CD4-positive, alpha-beta memory T cell (primary cell): ENCODE measurements at regions not wholly inside any gene's neighbourhood (a gene's known extent, or its start where the extent isn't known, plus 50 kb on each side); places are given as distances from the start of the nearest gene placed in this dataset.

Source experiments
- CTCF ChIA-PET: fragments of 350-600 bp; sonication (Branson Sonifier 250); formaldehyde crosslinking; loops from one replicate; lab custom pipeline; 2021; ENCODE audit warnings: inconsistent platforms; ENCODE audit not compliant: partially characterized antibody; lab: Charles Lee
- POLR2A ChIA-PET: fragments of 350-600 bp; sonication (Branson Sonifier 250); formaldehyde crosslinking; loops from one replicate; lab custom pipeline; 2021; ENCODE audit not compliant: partially characterized antibody; lab: Charles Lee
- DNase-seq, 5 donors: peaks; one replicate each; pipeline versions ENCODE4 v3.0.0 to v3.0.0-alpha.2; 2020 to 2022; ENCODE audit warnings: mixed read lengths in 1 of 5
- H3K27ac ChIP-seq: one replicate; pipeline ENCODE4 v1.7.0; 2013; ENCODE audit warnings: low read depth, low read length
- H3K27me3 ChIP-seq: 2 replicates; pipeline ENCODE4 v1.7.0; 2013; ENCODE audit warnings: mild to moderate bottlenecking, low read length, moderate library complexity; ENCODE audit not compliant: insufficient read depth
- H3K36me3 ChIP-seq: 2 replicates; pipeline ENCODE4 v1.7.0; 2013; ENCODE audit warnings: mild to moderate bottlenecking, low read length, moderate library complexity; ENCODE audit not compliant: insufficient read depth
- H3K4me1 ChIP-seq: 2 replicates; pipeline ENCODE4 v1.7.0; 2013; ENCODE audit warnings: mild to moderate bottlenecking, low read length, moderate library complexity; ENCODE audit not compliant: insufficient read depth
- H3K4me3 ChIP-seq, 2 donors: one replicate each; pipeline ENCODE4 v1.7.0; 2013; ENCODE audit warnings: low read length in 2 of 2, mild to moderate bottlenecking in 1 of 2
- H3K9me3 ChIP-seq, 2 donors: one replicate each; pipeline ENCODE4 v1.7.0; 2013; ENCODE audit warnings: low read length in 2 of 2, control low read depth in 1 of 2; ENCODE audit not compliant: control insufficient read depth in 1 of 2
- H3K27ac Mint-ChIP-seq, 7 donors: one replicate each; pipeline ENCODE4 v1.8.0; 2020 to 2021; ENCODE audit warnings: mixed read lengths in 7 of 7, mild to moderate bottlenecking in 6 of 7, inconsistent platforms in 3 of 7, moderate library complexity in 3 of 7
- H3K27me3 Mint-ChIP-seq, 2 donors: one replicate each; pipeline ENCODE4 v1.8.0; 2020 to 2021; ENCODE audit warnings: mixed read lengths in 2 of 2
- H3K36me3 Mint-ChIP-seq, 2 donors: one replicate each; pipeline ENCODE4 v1.8.0; 2020 to 2021; ENCODE audit warnings: mixed read lengths in 2 of 2, inconsistent platforms in 1 of 2, mild to moderate bottlenecking in 1 of 2
- H3K4me1 Mint-ChIP-seq, 4 donors: one replicate each; pipeline ENCODE4 v1.8.0; 2020 to 2021; ENCODE audit warnings: mixed read lengths in 4 of 4, mild to moderate bottlenecking in 1 of 4
- H3K4me3 Mint-ChIP-seq, 8 donors: one replicate each; pipeline ENCODE4 v1.8.0; 2020 to 2021; ENCODE audit warnings: mixed read lengths in 8 of 8, mild to moderate bottlenecking in 7 of 8, moderate library complexity in 6 of 8, inconsistent platforms in 3 of 8
- H3K9me3 Mint-ChIP-seq, 8 donors: one replicate each; pipeline ENCODE4 v1.8.0; 2020 to 2021; ENCODE audit warnings: mixed read lengths in 8 of 8, mild to moderate bottlenecking in 5 of 8, inconsistent platforms in 3 of 8, moderate library complexity in 1 of 8
- intact Hi-C: fragments of 100-400 bp; cut with micrococcal nuclease; formaldehyde crosslinking; loops from one replicate; pipeline ENCODE4 v1.15.1; 2023

DNA sequence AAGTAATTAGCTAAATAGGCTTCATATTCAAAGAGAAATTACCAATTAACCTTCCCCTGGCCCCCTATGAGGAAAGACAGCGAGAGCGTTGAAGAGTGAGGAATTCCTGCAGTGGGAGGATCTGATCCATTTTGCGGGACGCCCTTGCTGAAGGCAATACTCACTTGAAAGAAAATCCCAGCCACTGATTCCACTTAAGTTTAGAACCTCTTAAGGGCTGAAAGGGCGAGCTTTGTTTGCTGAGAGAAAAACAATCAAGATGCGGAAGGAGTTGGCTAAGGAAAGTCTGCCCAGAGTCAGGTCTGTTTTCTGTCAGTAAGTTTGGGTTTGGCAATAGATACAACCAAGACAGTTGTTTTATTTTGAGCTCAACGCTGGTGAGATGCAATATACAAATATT, 102.8 kb upstream of the GBE1 start:
- CTCF ChIA-PET, result no interaction called here
- H3K4me3 ChIP-seq, result no peak overlapping the region
- Mint-ChIP-seq H3K4me3 (no peak overlapping the region), H3K4me1 (no peaks in the 10 kb centered on the region), H3K27me3 (peaks cover 4 to 8% of the 10 kb centered on the region in 2 donors), H3K36me3 (no peaks in the 10 kb centered on the region), H3K9me3 (peaks cover 0 to 2% (median 0%) of the 10 kb centered on the region in 8 donors), H3K27ac (no peak overlapping the region)
- no peaks in the 10 kb centered on the region for H3K9me3 ChIP-seq
- POLR2A ChIA-PET, result no interaction called here
- H3K27ac ChIP-seq, result no peak overlapping the region
- no peaks in the 10 kb centered on the region for H3K36me3 ChIP-seq
- intact Hi-C loops, result no loop called here
- no peaks in the 10 kb centered on the region for H3K27me3 ChIP-seq
- H3K4me1 ChIP-seq, result no peaks in the 10 kb centered on the region
- no peak for DNase-seq

DNA sequence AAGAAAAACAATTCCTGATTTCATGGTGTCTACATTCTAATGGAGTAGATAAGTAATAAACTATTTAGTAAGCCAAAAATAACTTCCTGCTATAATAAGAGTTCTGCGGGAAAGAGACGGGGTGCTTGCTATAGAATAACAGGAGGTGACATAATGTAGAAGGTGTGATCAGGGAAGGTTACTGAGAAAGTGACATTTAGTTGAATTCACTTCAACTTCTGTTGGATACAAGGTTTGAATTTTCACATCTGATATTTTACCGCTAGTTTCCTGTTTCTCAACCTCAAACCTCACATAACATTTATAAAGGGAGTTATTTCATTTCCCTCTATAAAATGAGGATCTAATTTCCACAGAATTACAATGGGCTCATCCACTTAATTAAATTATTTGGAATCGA, 102.3 kb upstream of the GBE1 start:
- intact Hi-C loops, result no loop called here
- no peak overlapping the region for H3K4me3 ChIP-seq
- POLR2A ChIA-PET, result no interaction called here

DNA sequence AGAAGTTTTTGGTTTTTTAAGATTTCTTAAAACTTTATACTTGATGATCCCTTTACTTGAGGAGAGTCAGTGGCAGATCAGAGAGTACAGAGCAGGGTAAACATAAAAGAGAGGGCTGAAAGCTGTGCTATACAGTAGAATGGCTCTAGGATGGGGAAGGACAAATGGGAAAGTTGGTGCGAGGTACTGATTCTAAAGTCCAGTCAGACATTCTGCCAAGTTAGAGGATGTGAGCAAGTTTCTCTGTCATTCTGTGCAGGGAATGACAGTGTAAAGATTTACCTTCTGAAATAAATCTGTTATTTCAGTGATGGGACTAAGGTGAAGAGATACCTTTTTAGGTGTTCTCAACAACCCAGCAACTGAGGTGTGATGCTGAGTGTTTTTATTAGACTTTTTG, 100.1 kb upstream of the GBE1 start:
- Mint-ChIP-seq H3K27me3 (peaks cover 2 to 8% of the 10 kb centered on the region in 2 donors), H3K4me1 (no peaks in the 10 kb centered on the region), H3K27ac (peak overlapping the region in 1 of 7 donors; percentile 65), H3K36me3 (no peaks in the 10 kb centered on the region), H3K4me3 (no peak overlapping the region), H3K9me3 (peaks cover 0 to 2% (median 0%) of the 10 kb centered on the region in 8 donors)
- intact Hi-C loops, result no loop called here
- Histone ChIP-seq H3K27me3 (no peaks in the 10 kb centered on the region), H3K4me1 (no peaks in the 10 kb centered on the region), H3K4me3 (no peak overlapping the region), H3K36me3 (no peaks in the 10 kb centered on the region), H3K9me3 (no peaks in the 10 kb centered on the region), H3K27ac (no peak overlapping the region)
- DNase-seq, result no peak
- ChIA-PET CTCF (no interaction called here), POLR2A (no interaction called here)

More for the DNA sequence above, 102.3 kb upstream of the GBE1 start:
- Histone ChIP-seq H3K9me3 (no peaks in the 10 kb centered on the region), H3K27ac (no peak overlapping the region), H3K4me1 (no peaks in the 10 kb centered on the region), H3K27me3 (no peaks in the 10 kb centered on the region), H3K36me3 (no peaks in the 10 kb centered on the region)
- Mint-ChIP-seq H3K9me3 (peaks cover 0 to 2% (median 0%) of the 10 kb centered on the region in 8 donors), H3K4me1 (no peaks in the 10 kb centered on the region), H3K27ac (no peak overlapping the region), H3K27me3 (peaks cover 4 to 8% of the 10 kb centered on the region in 2 donors), H3K4me3 (no peak overlapping the region), H3K36me3 (no peaks in the 10 kb centered on the region)
- CTCF ChIA-PET, result interaction anchor here (0.9 kb wide), 1 partner anchor 39 kb away, joined by 3 read pairs; no protein-coding TSS in a partner anchor
- DNase-seq, result no peak

DNA sequence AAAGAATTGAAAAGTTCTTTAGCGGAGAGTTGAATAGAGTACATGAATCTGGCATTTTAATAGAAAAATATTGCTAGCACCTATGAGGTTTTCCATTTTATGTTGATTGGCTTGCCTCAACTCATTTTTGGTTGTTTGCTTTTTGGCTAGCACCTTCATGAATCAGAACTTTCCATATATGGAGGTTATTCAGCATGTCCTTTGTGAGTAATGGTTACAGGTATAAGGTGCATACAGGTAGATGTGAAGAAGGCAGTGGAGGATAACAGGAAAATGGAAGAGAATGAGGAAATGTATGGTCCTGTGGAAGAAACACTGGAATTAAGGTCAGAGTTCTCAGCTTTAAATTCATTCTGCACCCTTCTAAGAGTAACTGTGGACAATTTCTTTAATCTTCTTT, 98.1 kb upstream of the GBE1 start:
- POLR2A ChIA-PET, result no interaction called here
- Histone ChIP-seq H3K36me3 (no peaks in the 10 kb centered on the region), H3K4me1 (no peaks in the 10 kb centered on the region), H3K27me3 (no peaks in the 10 kb centered on the region), H3K9me3 (no peaks in the 10 kb centered on the region), H3K27ac (no peak overlapping the region), H3K4me3 (no peak overlapping the region)
- intact Hi-C loops, result no loop called here
- Mint-ChIP-seq H3K9me3 (peaks cover 0 to 2% (median 0%) of the 10 kb centered on the region in 8 donors), H3K27me3 (peaks cover 0 to 2% of the 10 kb centered on the region in 2 donors), H3K27ac (no peak overlapping the region), H3K36me3 (no peaks in the 10 kb centered on the region), H3K4me3 (no peak overlapping the region), H3K4me1 (no peaks in the 10 kb centered on the region)
- DNase-seq, result no peak
- CTCF ChIA-PET, result no interaction called here

DNA sequence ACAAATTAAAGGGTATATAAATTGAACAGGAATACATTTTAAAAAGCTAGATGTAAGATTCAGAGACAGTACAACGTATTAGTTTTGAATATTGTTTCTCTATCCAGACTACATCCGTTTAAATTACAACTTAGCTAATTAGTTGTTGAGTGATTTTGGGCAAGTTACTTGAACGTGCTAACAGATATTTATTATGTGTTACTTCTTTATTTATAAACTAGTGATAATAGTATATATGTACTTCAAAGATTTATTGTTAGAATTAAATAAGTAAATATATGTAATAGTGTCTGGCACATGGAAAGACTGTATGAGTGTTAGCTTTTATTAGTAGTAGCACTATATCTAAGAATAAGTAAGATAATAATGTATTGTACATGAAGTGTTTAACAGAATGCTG, 92.0 kb upstream of the GBE1 start:
- ChIA-PET POLR2A (no interaction called here), CTCF (no interaction called here)
- no peaks in the 10 kb centered on the region for H3K4me1 Mint-ChIP-seq
- H3K36me3 Mint-ChIP-seq, result no peaks in the 10 kb centered on the region
- no peak overlapping the region for H3K4me3 ChIP-seq
- no peaks in the 10 kb centered on the region for H3K9me3 ChIP-seq
- no peaks in the 10 kb centered on the region for H3K4me1 ChIP-seq
- H3K27ac ChIP-seq, result no peak overlapping the region
- H3K4me3 Mint-ChIP-seq, result no peak overlapping the region
- H3K36me3 ChIP-seq, result no peaks in the 10 kb centered on the region
- no peaks in the 10 kb centered on the region for H3K9me3 Mint-ChIP-seq
- intact Hi-C loops, result no loop called here
- H3K27ac Mint-ChIP-seq, result no peak overlapping the region
- no peaks in the 10 kb centered on the region for H3K27me3 Mint-ChIP-seq
- no peak for DNase-seq
- H3K27me3 ChIP-seq, result no peaks in the 10 kb centered on the region

DNA sequence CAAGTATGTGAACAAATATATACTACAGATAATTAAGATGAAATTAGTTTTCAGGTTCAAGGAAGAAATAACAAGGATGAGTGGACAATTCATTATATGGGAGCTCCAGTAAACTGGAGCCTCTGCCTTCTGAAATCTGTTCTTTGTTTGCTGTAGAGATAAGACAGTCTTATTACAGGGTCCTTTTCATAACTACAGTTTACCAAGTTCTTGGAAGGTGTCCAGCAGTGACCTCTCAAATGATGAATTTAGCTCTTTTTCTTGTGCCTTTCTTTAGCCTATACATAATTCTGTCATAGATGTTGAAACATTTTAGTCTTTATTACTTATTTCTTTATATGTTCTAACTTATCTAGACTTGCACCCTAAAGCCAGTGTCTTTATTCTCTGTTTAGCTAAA, 89.7 kb upstream of the GBE1 start:
- no peak overlapping the region for H3K27ac Mint-ChIP-seq
- H3K36me3 Mint-ChIP-seq, result no peaks in the 10 kb centered on the region
- Histone ChIP-seq H3K9me3 (no peaks in the 10 kb centered on the region), H3K4me3 (no peak overlapping the region), H3K27me3 (no peaks in the 10 kb centered on the region), H3K4me1 (no peaks in the 10 kb centered on the region), H3K36me3 (no peaks in the 10 kb centered on the region), H3K27ac (no peak overlapping the region)
- no peaks in the 10 kb centered on the region for H3K4me1 Mint-ChIP-seq
- DNase-seq, result no peak
- intact Hi-C loops, result no loop called here
- no peak overlapping the region for H3K4me3 Mint-ChIP-seq
- H3K27me3 Mint-ChIP-seq, result no peaks in the 10 kb centered on the region
- H3K9me3 Mint-ChIP-seq, result no peaks in the 10 kb centered on the region
- CTCF ChIA-PET, result no interaction called here
- POLR2A ChIA-PET, result no interaction called here

DNA sequence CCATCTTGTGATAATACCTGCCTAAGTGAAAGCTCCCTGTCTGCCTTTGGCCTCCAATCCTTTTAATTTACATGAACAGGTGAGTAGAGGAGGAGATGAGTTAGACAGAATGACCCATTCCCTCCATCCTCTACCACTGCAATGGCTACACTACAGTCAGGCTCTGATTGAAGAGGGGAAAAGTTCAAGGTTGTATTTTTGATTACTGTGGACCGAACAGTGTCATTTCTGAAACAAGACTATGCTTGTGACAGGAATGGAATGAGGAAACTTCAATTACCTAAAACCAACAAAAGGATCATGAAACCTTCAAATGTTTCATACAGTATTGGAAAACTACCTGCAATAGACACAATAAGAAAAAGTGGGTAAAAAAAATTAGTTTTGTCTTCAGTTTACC, 85.5 kb upstream of the GBE1 start:
- no peak overlapping the region for H3K27ac ChIP-seq
- no peaks in the 10 kb centered on the region for H3K4me1 ChIP-seq
- Mint-ChIP-seq H3K36me3 (no peaks in the 10 kb centered on the region), H3K9me3 (no peaks in the 10 kb centered on the region), H3K4me1 (no peaks in the 10 kb centered on the region), H3K4me3 (no peak overlapping the region), H3K27me3 (no peaks in the 10 kb centered on the region), H3K27ac (no peak overlapping the region)
- no peaks in the 10 kb centered on the region for H3K27me3 ChIP-seq
- CTCF ChIA-PET, result no interaction called here
- no peak overlapping the region for H3K4me3 ChIP-seq
- POLR2A ChIA-PET, result no interaction called here
- H3K36me3 ChIP-seq, result no peaks in the 10 kb centered on the region
- intact Hi-C loops, result no loop called here
- DNase-seq, result no peak
- H3K9me3 ChIP-seq, result no peaks in the 10 kb centered on the region

DNA sequence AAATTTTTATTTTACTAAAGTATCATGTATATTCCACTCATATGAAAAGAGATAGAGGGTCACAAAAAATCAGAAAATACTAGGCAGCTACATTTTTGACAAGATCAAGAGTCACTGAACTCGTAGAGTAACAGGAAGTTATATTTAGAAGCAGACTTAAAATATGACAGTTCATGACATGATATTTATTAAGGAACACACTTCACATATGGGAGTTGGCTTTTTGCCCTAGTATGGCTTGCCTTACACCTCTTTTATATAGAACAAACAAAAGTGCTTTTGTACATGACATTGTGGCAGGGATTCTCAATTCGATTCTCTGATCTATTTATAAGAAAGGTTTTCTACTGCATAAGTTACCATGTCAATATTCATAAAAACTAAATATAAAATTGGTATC, 80.1 kb upstream of the GBE1 start:
- H3K9me3 Mint-ChIP-seq, result no peaks in the 10 kb centered on the region
- ChIA-PET CTCF (no interaction called here), POLR2A (no interaction called here)
- Histone ChIP-seq H3K36me3 (no peaks in the 10 kb centered on the region), H3K27ac (no peak overlapping the region), H3K9me3 (no peaks in the 10 kb centered on the region), H3K27me3 (no peaks in the 10 kb centered on the region), H3K4me1 (no peaks in the 10 kb centered on the region), H3K4me3 (no peak overlapping the region)
- DNase-seq, result no peak
- no peaks in the 10 kb centered on the region for H3K4me1 Mint-ChIP-seq
- no peak overlapping the region for H3K4me3 Mint-ChIP-seq
- no peaks in the 10 kb centered on the region for H3K27me3 Mint-ChIP-seq
- H3K36me3 Mint-ChIP-seq, result no peaks in the 10 kb centered on the region
- H3K27ac Mint-ChIP-seq, result no peak overlapping the region
- intact Hi-C loops, result no loop called here
